Mesothelial cell of epicardium (in vitro differentiated cells): ENCODE measurements at regions not wholly inside any gene's neighbourhood (a gene's known extent, or its start where the extent isn't known, plus 50 kb on each side); places are given as distances from the start of the nearest gene placed in this dataset.

Source experiments
- DNase-seq, 2 experiments: peaks; one replicate each; pipeline ENCODE4 v3.0.0; 2021; ENCODE audit warnings: low spot score in 2 of 2; ENCODE audit not compliant: unreplicated experiment in 2 of 2
- H3K27ac Mint-ChIP-seq: 2 replicates; pipeline ENCODE4 v1.8.0; 2021; ENCODE audit warnings: mixed read lengths
- H3K27me3 Mint-ChIP-seq: 2 replicates; pipeline ENCODE4 v1.8.0; 2021; ENCODE audit warnings: low read depth, mixed read lengths
- H3K36me3 Mint-ChIP-seq: 2 replicates; pipeline ENCODE4 v1.8.0; 2021; ENCODE audit warnings: mixed read lengths
- H3K4me1 Mint-ChIP-seq: 2 replicates; pipeline ENCODE4 v1.8.0; 2021; ENCODE audit warnings: mixed read lengths
- H3K4me3 Mint-ChIP-seq: 2 replicates; pipeline ENCODE4 v1.8.0; 2021; ENCODE audit warnings: mild to moderate bottlenecking, moderate library complexity, mixed read lengths
- H3K9me3 Mint-ChIP-seq: 2 replicates; pipeline ENCODE4 v1.8.0; 2021; ENCODE audit warnings: mixed read lengths
- CTCF ChIP-seq: fragments of 200-600 bp; sonication (generic); IDR thresholded peaks from one replicate; pipeline ENCODE4 v1.5.0; 2021; ENCODE audit warnings: antibody characterized with exemption; ENCODE audit not compliant: unreplicated experiment

- H3K4me1 Mint-ChIP-seq: no peaks in the 10 kb centered on the region
- no peak for TF ChIP-seq CTCF
- peaks cover 2% of the 10 kb centered on the region for H3K36me3 Mint-ChIP-seq
- peaks cover 12% of the 10 kb centered on the region for H3K27me3 Mint-ChIP-seq
- H3K27ac Mint-ChIP-seq: no peak overlapping the region
- no peak overlapping the region for H3K4me3 Mint-ChIP-seq
- peaks cover 24% of the 10 kb centered on the region for H3K9me3 Mint-ChIP-seq
- no peak for DNase-seq
These were observed 460.1 kb upstream of the TLE4 start for GRCh38 chr9:79111653-79112052.

GRCh38 chr9:79115176-79115575 lies 456.6 kb upstream of the TLE4 start:
- no peaks in the 10 kb centered on the region for H3K9me3 Mint-ChIP-seq
- TF ChIP-seq CTCF: no peak
- peaks cover 25% of the 10 kb centered on the region for H3K27me3 Mint-ChIP-seq
- DNase-seq: no peak
- H3K27ac Mint-ChIP-seq: no peak overlapping the region
- no peak overlapping the region for H3K4me3 Mint-ChIP-seq
- peaks cover under 1% of the 10 kb centered on the region for H3K4me1 Mint-ChIP-seq
- H3K36me3 Mint-ChIP-seq: no peaks in the 10 kb centered on the region

- Mint-ChIP-seq H3K9me3 (no peaks in the 10 kb centered on the region), H3K4me1 (peaks cover 10% of the 10 kb centered on the region), H3K4me3 (no peak overlapping the region), H3K36me3 (no peaks in the 10 kb centered on the region), H3K27me3 (peaks cover 25% of the 10 kb centered on the region), H3K27ac (no peak overlapping the region)
- no peak for DNase-seq
- no peak for TF ChIP-seq CTCF
These were observed 455.7 kb upstream of the TLE4 start for GRCh38 chr9:79116041-79116440.

- H3K36me3 Mint-ChIP-seq: no peaks in the 10 kb centered on the region
- peaks cover 15% of the 10 kb centered on the region for H3K4me1 Mint-ChIP-seq
- TF ChIP-seq CTCF: no peak
- H3K27me3 Mint-ChIP-seq: peaks cover 25% of the 10 kb centered on the region
- no peak overlapping the region for H3K4me3 Mint-ChIP-seq
- no peaks in the 10 kb centered on the region for H3K9me3 Mint-ChIP-seq
- H3K27ac Mint-ChIP-seq: no peak overlapping the region
- DNase-seq: no peak
These were observed 455.1 kb upstream of the TLE4 start for GRCh38 chr9:79116709-79117108.

GRCh38 chr9:79120533-79120932 lies 451.2 kb upstream of the TLE4 start:
- Mint-ChIP-seq H3K4me1 (peaks cover 15% of the 10 kb centered on the region), H3K36me3 (no peaks in the 10 kb centered on the region), H3K27ac (no peak overlapping the region), H3K9me3 (peaks cover 17% of the 10 kb centered on the region), H3K4me3 (no peak overlapping the region), H3K27me3 (peaks cover 30% of the 10 kb centered on the region)
- no peak for DNase-seq
- TF ChIP-seq CTCF: no peak

GRCh38 chr9:79120941-79121340 lies 450.8 kb upstream of the TLE4 start:
- TF ChIP-seq CTCF: no peak

More at GRCh38 chr9:79120941-79121340, 450.8 kb upstream of the TLE4 start:
- H3K27ac Mint-ChIP-seq: no peak overlapping the region
- H3K4me1 Mint-ChIP-seq: peaks cover 15% of the 10 kb centered on the region
- peaks cover 17% of the 10 kb centered on the region for H3K9me3 Mint-ChIP-seq
- no peak overlapping the region for H3K4me3 Mint-ChIP-seq
- no peak for DNase-seq
- no peaks in the 10 kb centered on the region for H3K36me3 Mint-ChIP-seq
- H3K27me3 Mint-ChIP-seq: peaks cover 29% of the 10 kb centered on the region
